Kidney capillary endothelial cell (primary cell): ENCODE measurements at regions not wholly inside any gene's neighbourhood (a gene's known extent, or its start where the extent isn't known, plus 50 kb on each side); places are given as distances from the start of the nearest gene placed in this dataset.

Experiments used
- DNase-seq: peaks from one replicate; pipeline ENCODE4 v3.0.0-alpha.2; 2018; ENCODE audit warnings: low spot score

DNA sequence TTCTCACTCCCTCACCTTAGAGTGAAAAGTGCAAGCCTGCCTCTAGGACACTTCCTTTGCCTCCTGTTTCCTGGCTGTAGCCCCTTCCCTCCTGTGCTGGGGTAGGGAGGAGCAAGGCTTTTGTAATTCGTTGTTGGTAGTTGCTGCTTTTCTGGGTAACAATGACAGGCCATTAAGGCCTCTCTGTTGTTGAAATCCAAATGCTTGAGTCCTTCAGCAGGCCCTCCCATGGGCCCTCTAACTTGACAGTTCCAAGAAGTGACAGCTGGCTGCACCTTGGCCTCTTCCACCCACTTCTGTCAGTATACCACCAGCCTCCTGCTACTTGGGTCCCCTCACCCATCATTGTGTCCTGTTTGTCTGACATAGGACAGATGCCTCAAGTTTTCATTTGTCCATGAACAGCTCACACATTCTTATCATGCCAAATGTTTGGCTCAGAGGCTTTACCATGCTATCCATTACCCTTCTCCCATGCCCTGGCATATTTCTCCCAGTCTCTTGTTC, 103.7 kb upstream of the PDE3A start:
- no peak for DNase-seq

DNA sequence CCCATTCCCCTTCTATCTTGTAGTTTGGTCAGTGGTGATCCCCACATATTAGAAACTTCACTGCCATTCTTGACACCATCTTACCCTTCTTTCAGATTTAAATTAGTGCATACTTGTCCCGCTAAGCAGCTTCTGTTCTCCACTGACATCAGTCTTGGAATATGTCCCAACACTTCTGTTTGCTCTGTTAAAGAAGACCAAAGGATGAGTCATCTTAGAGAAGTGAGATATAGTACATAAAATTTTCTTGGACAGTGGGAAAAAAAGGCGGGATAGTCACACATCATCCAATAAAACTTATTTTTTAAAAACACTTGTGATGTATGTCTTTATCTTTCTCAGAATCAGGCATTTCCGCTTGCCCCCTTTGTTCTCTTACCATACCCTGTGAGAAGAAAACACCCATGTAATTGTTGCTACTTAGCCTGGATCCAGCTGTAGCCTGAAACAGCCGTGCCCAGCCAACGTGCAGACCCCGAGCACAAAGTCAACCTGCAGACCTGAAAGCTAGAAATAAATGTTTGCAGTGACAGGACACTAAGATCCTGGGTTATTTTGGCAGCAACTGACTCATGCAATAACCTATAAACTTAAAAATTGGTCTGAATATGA, 100.1 kb upstream of the PDE3A start:
- DNase-seq: no peak

DNA sequence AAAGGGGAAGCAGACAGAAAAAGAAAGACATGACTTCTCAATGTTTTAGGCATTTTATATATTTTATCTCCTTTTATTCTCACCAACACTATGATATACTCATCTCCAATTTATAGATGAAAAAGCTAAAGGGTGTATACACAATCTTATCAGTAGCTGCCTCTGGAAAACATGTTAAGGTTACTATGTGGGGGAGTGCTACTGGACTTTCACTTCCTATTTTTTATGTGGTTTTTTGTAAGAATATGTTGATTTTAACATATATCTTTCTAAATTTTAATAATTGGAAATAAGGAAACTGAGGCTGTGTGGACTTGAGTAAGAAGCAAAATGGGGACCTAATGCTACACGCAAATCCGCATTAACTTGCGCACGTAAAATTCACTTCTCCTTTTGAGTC, 99.6 kb upstream of the PDE3A start:
- DNase-seq: no peak

DNA sequence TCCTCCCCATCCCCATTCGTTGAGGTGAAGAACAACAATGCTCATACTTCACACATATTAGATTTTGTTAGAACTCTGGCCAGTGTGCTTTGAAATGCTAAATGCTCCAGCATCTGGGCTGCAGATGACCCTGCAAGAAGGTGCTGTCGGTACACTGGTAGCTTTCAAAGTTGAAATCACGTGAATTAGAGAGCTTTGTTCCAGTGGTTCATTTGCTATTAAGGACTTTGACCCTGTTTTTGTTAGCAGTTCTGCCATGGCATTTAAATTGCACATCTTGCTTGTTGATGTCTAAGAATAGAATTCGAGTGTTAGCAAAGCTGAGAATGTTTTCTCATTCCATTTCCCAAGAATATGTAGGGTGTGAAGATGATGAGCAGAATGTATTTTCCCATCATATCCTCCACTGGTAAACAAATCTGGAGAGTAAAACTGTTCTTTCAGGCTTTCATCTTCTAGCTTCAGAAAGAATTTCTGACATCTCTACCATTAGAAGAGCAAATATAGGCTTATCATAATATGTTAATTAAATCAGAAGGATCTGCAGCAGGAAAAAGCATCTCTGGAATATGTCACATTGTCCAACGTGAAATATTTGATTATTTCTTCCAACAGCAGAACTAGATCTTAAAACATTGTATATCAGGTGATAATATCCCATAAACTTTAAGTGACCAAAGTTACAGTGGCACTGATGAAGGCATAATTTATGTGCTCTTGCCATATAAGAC, 98.8 kb upstream of the PDE3A start:
- no peak for DNase-seq

DNA sequence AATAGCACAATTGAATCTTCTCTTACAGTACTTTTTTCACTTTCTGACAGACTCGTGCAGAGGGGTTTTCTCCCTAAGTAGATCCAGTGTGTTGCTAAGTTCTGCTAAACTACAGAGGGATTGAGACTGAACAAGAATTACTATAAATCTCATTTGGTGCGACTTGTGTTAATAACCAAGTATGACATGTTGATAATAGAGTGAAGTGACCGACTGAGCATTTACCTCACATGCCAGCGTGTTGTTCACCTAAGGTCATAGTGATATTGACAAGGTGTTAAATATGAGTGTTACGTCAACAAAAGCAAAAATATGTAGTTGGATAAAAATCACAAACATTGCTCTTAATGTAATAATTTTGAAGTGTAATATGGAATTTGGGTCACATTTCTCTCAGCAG, 97.8 kb upstream of the PDE3A start:
- DNase-seq: no peak

DNA sequence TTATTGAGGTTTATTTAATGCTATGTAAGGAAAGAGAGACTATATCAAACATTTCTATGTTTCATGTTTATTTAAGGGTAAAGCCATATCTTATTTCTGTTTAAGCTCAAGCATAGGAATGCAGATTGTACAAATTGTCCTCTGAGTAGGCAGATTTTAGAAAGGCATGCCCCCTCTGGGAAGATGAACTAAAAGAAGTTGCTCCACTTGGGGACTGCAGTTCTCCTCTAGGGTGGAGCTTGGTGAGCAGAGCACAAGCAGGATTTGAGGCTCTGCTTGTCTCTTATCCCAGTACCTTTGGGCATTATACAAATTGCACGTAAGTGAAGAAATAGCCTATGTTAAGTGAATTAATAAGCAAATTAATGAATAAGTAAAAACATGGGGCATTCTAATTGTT, 96.2 kb upstream of the PDE3A start:
- DNase-seq: no peak

DNA sequence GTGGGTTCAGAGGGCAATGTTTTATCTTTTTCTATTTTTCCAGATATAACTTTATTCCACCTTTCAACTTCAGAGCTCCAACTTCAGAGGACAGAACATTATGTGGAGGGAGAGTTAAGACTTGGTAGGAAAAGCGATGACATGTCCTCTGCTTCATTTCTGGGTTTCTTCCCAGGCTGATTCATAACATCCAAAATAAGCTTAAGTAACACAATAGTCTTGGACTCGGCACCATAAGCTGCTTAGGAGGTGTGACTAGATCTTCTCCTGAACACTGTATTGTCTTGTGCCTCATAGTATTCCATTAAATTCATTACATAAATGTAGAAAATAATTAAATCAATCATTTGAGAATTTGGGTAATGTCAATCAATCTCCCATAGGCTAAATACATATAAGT, 95.5 kb upstream of the PDE3A start:
- no peak for DNase-seq

DNA sequence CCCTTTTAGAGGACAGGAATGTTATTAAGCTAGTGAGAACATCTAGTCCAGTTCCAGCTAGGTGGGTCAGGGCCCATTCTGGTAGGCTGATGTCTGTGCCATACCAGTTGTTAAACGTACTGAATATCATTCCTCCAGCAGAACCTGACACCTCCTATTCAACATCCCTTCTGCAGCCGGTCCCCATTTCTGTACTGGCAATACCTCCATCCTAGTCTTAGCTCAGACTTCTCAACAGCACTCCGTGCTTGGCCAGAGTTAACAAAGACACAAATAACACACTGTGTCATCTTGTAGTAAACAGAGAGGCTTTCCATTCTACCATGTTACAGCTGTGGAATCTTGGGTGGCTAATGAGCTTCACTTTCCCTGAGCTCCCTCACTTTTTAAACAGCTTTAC, 94.3 kb upstream of the PDE3A start:
- DNase-seq: no peak

DNA sequence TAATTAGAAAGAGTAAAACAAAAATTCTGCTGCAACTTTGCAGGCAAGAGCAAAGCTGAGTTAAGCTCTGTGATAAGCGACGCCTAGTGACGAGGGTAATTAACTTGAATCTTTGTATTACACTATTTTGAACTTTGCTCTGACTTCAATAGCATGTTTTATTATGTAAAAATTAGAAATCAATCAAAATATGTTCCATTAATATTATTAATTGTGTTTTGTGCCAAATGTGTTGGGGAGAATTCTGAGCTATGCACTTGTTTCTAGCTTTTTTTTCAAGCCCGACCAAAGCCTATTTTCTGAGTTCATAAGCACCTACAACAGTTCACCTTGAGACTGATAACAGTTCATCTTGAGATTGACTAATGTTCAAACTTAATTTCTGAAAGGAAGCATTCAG, 90.1 kb upstream of the PDE3A start:
- no peak for DNase-seq

DNA sequence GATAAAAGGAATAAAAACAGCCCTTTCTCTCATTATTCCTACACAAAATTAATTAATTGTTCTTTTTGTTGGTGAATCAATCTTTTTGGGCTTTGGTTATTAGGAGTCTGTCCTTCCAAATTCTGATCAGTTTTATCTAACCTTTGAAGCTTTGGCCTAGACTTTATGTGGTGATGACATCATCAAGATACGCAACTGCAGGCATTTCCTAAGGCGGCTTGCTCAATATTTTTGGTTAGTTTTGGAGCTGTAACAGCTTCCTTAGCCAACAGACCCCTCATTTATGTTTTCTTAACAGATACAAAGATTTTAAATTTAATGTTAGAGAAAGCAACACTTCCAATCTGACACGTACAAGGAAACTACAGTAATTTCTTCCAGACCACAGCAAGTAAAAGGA, 87.8 kb upstream of the PDE3A start:
- DNase-seq: no peak

DNA sequence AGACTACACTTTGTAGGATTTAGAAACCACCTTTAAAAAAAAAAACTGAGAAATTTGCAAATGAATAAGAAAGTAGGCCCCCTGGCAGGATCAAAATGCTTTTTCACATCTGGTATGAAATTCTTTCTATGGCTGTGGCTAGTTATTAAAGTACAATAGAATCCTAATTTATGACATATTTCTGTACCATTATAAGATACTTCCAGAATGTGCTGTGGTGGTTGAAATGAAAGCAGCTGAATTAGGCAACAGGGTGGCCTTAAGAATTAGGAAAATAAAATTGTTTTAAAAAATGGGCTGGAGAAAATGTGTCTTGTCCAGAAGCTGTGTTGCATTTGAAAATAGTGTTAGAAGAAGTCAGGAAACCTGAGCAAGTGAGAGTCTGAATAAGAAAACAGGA, 85.9 kb upstream of the PDE3A start:
- DNase-seq: no peak

DNA sequence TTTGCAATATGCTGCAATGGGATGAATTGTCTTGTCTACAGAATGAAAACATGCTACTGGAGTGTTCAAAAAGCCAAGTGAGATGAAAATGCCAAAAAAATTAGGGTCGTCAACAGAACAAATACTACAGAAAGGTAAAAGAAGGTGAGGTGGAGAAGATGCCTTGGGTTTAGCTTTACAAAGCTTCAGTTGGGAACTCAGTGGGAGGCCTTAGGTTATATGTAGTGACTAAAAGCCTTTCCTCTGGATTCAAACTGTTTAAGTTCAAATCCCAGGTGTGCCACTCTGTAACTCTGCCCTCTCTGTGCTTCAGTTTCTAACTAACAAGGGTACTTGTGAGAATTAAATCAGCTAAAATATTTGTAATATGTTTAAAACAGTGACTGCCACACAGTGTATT, 84.9 kb upstream of the PDE3A start:
- DNase-seq: no peak

DNA sequence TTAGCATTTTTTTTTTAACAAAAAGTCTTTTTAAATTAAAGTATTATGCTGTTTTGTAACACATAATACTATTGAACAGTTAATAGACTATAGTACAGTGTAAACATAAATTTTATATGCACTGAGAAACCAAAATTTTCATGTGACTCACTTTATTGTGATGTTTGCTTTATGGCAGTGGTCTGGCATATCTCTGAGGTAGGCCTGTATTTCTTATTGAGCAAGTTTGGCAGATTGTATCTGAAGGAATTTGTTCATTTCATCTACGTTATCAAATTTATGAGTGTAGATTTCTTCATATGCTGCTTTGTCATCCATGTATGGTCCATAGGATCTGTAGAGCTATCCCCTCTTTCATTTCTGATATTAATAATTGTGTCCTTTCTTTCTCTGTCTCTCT, 78.8 kb upstream of the PDE3A start:
- DNase-seq: no peak

DNA sequence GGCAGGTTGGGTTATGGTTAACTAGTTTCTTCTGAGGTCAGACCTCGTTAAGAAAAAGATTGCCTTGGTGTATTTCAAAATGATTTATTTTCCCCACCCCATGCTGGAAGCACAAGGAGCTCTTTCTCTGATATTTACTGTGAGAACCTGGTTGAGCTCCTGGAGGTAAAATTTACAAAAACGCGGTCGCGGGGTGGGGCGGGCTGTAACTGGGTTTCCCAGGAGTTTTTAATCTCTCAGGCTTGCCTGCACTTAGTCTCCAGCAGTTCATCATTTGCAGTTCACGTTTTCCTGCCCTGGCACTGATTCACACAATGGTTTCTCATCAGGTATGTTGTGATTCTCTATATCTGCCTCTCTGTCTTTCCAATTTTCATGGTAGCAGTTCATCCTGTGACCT, 67.9 kb upstream of the PDE3A start:
- DNase-seq: no peak

DNA sequence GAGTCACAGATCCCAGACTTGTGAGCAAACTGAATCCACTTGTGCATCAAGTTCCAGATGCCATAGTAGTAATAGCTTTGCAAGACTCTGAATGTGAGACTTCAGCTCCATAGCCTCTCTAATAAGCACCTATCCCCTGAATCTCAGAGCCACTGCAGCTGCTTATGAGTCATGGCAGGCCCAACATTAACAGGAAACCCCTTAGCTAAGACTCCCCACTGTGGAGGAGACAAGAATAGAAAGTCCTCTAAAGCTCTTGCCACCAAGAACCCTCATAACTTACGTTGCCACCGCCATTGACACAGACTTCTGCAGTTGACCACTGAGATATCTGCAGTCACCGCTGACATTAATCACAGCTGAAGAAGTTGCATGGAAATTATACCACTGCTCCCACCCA, 62.9 kb upstream of the PDE3A start:
- DNase-seq: no peak

DNA sequence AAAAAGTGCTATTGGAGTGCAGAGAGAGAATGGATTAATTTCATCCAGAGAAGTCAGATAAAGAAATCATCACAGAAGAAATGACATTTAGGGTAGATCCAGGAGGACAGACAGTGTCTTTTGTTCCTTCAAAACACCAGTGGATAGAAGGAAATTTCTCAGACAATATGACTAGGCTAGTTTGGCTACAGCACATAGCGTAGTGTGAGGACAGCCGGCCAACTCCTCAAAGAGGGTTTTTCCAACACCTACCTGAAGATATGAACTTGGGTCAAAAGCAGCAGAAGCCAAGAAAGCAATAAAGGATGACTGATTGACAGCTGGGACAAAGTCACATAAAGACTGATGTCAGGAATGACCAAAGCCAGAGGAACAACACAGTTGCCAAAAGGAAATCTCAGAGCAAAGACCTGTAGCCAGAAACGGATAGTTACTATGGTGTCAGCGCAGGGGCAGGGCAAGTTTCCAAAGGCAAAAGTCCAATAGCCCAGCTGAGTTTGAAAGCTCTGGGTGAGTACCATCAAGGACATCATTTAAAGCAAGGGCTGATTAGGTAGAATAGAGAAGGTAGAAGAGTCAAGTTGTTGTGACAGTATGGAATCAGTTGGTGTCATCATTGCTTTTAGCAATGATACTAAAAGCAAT, 58.7 kb upstream of the PDE3A start:
- no peak for DNase-seq

DNA sequence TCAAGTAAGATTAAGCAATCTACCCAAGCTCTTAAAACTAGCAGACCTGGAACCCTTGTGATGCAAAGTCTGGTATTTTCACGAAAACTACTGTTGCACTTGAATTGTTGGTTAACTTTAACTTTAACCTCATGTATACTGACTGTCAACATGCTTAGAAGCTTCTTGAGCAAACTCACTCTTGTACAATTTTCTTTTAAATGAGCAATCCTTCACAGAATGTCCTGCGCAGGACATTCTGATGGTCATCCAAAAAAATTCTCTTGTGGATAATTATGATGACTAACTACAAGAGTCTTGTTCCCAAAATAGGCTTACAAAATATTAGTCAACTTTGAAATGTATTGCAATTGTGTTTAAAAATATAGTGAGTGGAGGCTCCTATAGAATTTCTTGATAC, 54.0 kb upstream of the PDE3A start:
- no peak for DNase-seq

DNA sequence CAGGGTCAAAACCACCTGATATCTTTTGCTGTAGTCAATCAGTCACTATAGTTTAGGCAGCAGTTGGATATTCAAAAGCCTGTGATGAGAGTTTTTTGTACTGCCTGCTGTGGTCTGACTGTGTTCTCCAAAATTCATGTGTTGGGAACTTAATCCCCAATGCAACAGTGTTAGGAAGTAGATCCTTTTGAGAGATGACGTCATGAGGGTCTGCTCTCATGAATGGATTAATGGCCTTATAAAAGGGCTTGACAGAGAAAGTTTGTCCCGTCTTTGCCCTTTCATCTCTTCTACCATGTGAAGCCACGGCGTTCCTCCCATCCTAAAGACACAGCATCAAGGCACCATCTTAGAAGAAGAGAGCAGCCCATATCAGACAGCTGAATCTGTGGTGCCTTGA, 50.8 kb upstream of the PDE3A start:
- no peak for DNase-seq
